22Rv1 (cell line): ENCODE measurements at regions not wholly inside any gene's neighbourhood (a gene's known extent, or its start where the extent isn't known, plus 50 kb on each side); places are given as distances from the start of the nearest gene placed in this dataset.

ENCODE experiments used
- ZFX ChIP-seq: fragments of 450-650 bp; IDR thresholded peaks from 2 replicates; pipeline ENCODE4 v1.6.1; 2017; ENCODE audit warnings: antibody characterized with exemption, borderline replicate concordance
- TF ChIP-seq, protein P1 (sequence below): fragments of 450-650 bp; IDR thresholded peaks from 2 replicates; pipeline ENCODE4 v1.5.1; 2017; ENCODE audit warnings: mild to moderate bottlenecking

DNA sequence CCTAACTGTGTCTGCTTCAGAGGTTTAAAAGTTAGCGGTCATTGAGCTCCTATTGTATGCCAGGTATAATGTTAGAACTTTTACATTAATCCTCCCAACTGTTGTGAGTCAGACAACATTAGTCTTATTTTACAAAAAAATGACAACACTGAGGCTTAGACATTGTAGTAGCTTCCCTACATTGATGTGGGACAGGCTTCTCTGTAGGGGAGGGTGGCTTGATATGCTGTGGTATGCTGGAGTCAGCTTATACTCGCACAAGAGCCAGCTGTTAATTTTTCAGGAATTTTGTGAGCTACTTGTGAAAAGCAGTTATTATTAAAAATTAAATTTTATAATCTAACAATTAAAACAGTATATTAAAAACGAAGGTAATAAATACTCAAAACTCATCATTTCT, 64.8 kb upstream of the NAV2 start:
- TF ChIP-seq, protein P1, sequence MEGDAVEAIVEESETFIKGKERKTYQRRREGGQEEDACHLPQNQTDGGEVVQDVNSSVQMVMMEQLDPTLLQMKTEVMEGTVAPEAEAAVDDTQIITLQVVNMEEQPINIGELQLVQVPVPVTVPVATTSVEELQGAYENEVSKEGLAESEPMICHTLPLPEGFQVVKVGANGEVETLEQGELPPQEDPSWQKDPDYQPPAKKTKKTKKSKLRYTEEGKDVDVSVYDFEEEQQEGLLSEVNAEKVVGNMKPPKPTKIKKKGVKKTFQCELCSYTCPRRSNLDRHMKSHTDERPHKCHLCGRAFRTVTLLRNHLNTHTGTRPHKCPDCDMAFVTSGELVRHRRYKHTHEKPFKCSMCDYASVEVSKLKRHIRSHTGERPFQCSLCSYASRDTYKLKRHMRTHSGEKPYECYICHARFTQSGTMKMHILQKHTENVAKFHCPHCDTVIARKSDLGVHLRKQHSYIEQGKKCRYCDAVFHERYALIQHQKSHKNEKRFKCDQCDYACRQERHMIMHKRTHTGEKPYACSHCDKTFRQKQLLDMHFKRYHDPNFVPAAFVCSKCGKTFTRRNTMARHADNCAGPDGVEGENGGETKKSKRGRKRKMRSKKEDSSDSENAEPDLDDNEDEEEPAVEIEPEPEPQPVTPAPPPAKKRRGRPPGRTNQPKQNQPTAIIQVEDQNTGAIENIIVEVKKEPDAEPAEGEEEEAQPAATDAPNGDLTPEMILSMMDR, result no peak
- no peak for TF ChIP-seq ZFX
